MM.1S (cell line): ENCODE measurements at regions not wholly inside any gene's neighbourhood (a gene's known extent, or its start where the extent isn't known, plus 50 kb on each side); places are given as distances from the start of the nearest gene placed in this dataset.

Source experiments
- DNase-seq: peaks from one replicate; pipeline ENCODE4 v3.0.0-alpha.2; 2015
- H2AFZ ChIP-seq: fragments of 300-600 bp; sonication (generic); 2 replicates; pipeline ENCODE4 v1.6.0; 2016; ENCODE audit warnings: antibody characterized with exemption, low read length
- H3F3A ChIP-seq: fragments of 300-600 bp; sonication (generic); 2 replicates; pipeline ENCODE4 v1.6.1; 2016; ENCODE audit warnings: mild to moderate bottlenecking, antibody characterized with exemption, low read length, moderate library complexity, mixed read lengths; ENCODE audit not compliant: insufficient read depth
- H3K27ac ChIP-seq: fragments of 300-600 bp; sonication (generic); 2 replicates; pipeline ENCODE4 v1.5.1; 2016; ENCODE audit warnings: mild to moderate bottlenecking, low read length
- H3K27me3 ChIP-seq: fragments of 300-600 bp; sonication (generic); replicated peaks from 2 replicates; pipeline ENCODE4 v1.6.0; 2016; ENCODE audit warnings: low read length; ENCODE audit not compliant: insufficient read depth
- H3K36me3 ChIP-seq: fragments of 300-600 bp; sonication (generic); replicated peaks from 2 replicates; pipeline ENCODE4 v1.6.1; 2016; ENCODE audit warnings: mild to moderate bottlenecking, low read length, mixed read lengths; ENCODE audit not compliant: insufficient read depth
- H3K4me1 ChIP-seq: fragments of 300-600 bp; sonication (generic); 2 replicates; pipeline ENCODE4 v1.6.1; 2016; ENCODE audit warnings: low read length, mixed read lengths
- H3K4me2 ChIP-seq: fragments of 300-600 bp; sonication (generic); 2 replicates; pipeline ENCODE4 v1.6.0; 2016; ENCODE audit warnings: low read depth, low read length
- H3K4me3 ChIP-seq: fragments of 300-600 bp; sonication (generic); 2 replicates; pipeline ENCODE4 v1.5.1; 2016; ENCODE audit warnings: low read length, mixed read lengths
- H3K79me2 ChIP-seq: fragments of 300-600 bp; sonication (generic); 2 replicates; pipeline ENCODE4 v1.6.1; 2016; ENCODE audit warnings: mixed run types, low read length, mixed read lengths
- H3K9ac ChIP-seq: fragments of 300-600 bp; sonication (generic); 2 replicates; pipeline ENCODE4 v1.6.1; 2016; ENCODE audit warnings: low read length, mixed read lengths
- H3K9me2 ChIP-seq: fragments of 300-600 bp; sonication (generic); replicated peaks from 2 replicates; pipeline ENCODE4 v1.6.1; 2016; ENCODE audit warnings: mild to moderate bottlenecking, low read length, mixed read lengths; ENCODE audit not compliant: insufficient read depth
- H3K9me3 ChIP-seq: fragments of 300-600 bp; sonication (generic); replicated peaks from 2 replicates; pipeline ENCODE4 v1.6.1; 2016; ENCODE audit warnings: mild to moderate bottlenecking, low read length, mixed read lengths; ENCODE audit not compliant: insufficient read depth
- H4K20me1 ChIP-seq: fragments of 300-600 bp; sonication (generic); 2 replicates; pipeline ENCODE4 v1.6.1; 2016; ENCODE audit warnings: mild to moderate bottlenecking, low read length, moderate library complexity, mixed read lengths; ENCODE audit not compliant: insufficient read depth
- CTCF ChIP-seq: fragments of 300-600 bp; sonication (generic); IDR thresholded peaks from 2 replicates; pipeline ENCODE4 v1.5.1; 2016; ENCODE audit warnings: antibody characterized with exemption, low read length, mixed read lengths
- EZH2 ChIP-seq: fragments of 300-600 bp; sonication (generic); optimal IDR thresholded peaks from 2 replicates; pipeline ENCODE3; 2017; ENCODE audit warnings: low read depth, mild to moderate bottlenecking, antibody characterized with exemption, low read length, mixed read lengths
- EZH2phosphoT487 ChIP-seq: fragments of 300-600 bp; sonication (generic); IDR thresholded peaks from 2 replicates; pipeline ENCODE4 v1.6.1; 2018; ENCODE audit warnings: antibody characterized with exemption, low read length

DNA sequence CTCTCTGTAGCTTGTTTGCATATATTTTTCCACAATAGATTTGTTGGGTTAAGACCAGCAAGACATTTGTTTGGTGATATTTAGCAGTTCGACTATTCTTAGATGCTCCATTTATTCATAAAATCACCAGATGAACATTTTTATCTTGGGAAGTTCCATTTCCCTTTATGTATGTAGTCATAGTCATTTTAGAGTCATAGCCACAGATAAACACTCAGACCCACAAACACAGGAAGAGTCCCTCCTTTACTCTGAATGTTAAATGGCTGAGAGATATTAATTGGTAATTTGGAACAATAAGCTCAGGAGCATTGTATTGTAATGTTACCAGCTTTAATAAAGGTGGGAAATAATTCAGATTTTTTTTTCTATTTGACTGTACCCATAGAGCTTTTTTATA lies 1608.7 kb downstream of the STIM2 start:
- Histone ChIP-seq H3K79me2 (no peaks in the 10 kb centered on the region), H2AFZ (no peak overlapping the region), H3K9me3 (no peaks in the 10 kb centered on the region), H3F3A (no peaks in the 10 kb centered on the region), H3K27me3 (no peaks in the 10 kb centered on the region), H4K20me1 (no peaks in the 10 kb centered on the region), H3K9me2 (no peaks in the 10 kb centered on the region), H3K4me3 (no peak overlapping the region), H3K36me3 (no peaks in the 10 kb centered on the region), H3K4me2 (no peak overlapping the region), H3K9ac (no peak overlapping the region), H3K4me1 (no peaks in the 10 kb centered on the region), H3K27ac (no peak overlapping the region)
- no peak for DNase-seq
- no peak for TF ChIP-seq EZH2

- H3K9ac ChIP-seq: no peak overlapping the region
- no peak for TF ChIP-seq EZH2phosphoT487
- TF ChIP-seq EZH2: no peak
- no peak for TF ChIP-seq CTCF
- H3K9me3 ChIP-seq: no peaks in the 10 kb centered on the region
- H3K36me3 ChIP-seq: no peaks in the 10 kb centered on the region
- H3K9me2 ChIP-seq: no peaks in the 10 kb centered on the region
- H4K20me1 ChIP-seq: no peaks in the 10 kb centered on the region
- no peaks in the 10 kb centered on the region for H3F3A ChIP-seq
- no peak overlapping the region for H3K4me3 ChIP-seq
- H3K4me2 ChIP-seq: no peak overlapping the region
- H3K4me1 ChIP-seq: no peaks in the 10 kb centered on the region
- no peaks in the 10 kb centered on the region for H3K79me2 ChIP-seq
- H2AFZ ChIP-seq: no peak overlapping the region
- H3K27me3 ChIP-seq: no peaks in the 10 kb centered on the region
- no peak overlapping the region for H3K27ac ChIP-seq
- DNase-seq: no peak
Observed at GRCh38 chr4:28469886-28470285, 1609.2 kb downstream of the STIM2 start.

DNA sequence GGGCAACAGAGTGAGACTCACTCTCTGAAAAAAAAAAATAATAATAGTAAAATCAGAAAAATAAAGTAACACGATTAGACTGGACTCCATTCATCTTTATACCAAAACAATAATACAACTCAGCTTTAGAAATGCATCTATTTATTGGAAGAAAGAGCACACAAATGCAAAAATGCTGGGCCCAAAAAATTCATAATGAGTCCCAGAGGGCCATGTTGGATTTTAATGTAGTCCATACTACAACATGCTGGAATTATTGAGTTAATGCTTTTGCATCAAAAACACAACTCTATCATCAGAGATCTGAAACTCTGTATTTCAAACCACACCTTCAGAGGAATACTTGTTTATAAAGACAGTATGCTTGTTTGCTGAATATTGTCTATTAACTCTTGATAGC lies 1614.7 kb downstream of the STIM2 start:
- H4K20me1 ChIP-seq: no peaks in the 10 kb centered on the region
- H3K4me2 ChIP-seq: no peak overlapping the region
- H3F3A ChIP-seq: no peaks in the 10 kb centered on the region
- H3K36me3 ChIP-seq: no peaks in the 10 kb centered on the region
- H3K9ac ChIP-seq: no peak overlapping the region
- no peak overlapping the region for H3K27ac ChIP-seq
- H3K4me3 ChIP-seq: no peak overlapping the region
- no peaks in the 10 kb centered on the region for H3K9me3 ChIP-seq
- H3K79me2 ChIP-seq: no peaks in the 10 kb centered on the region
- TF ChIP-seq EZH2 (no peak), CTCF (no peak), EZH2phosphoT487 (no peak)
- no peaks in the 10 kb centered on the region for H3K27me3 ChIP-seq
- H2AFZ ChIP-seq: no peak overlapping the region
- no peak for DNase-seq
- no peaks in the 10 kb centered on the region for H3K9me2 ChIP-seq
- H3K4me1 ChIP-seq: no peaks in the 10 kb centered on the region

GRCh38 chr4:28479666-28480065 lies 1619.0 kb downstream of the STIM2 start:
- Histone ChIP-seq H3K4me1 (no peaks in the 10 kb centered on the region), H4K20me1 (no peaks in the 10 kb centered on the region), H3K27ac (no peak overlapping the region), H3K4me2 (no peak overlapping the region), H3K9me3 (no peaks in the 10 kb centered on the region), H2AFZ (no peak overlapping the region), H3K79me2 (no peaks in the 10 kb centered on the region), H3F3A (no peaks in the 10 kb centered on the region), H3K36me3 (no peaks in the 10 kb centered on the region), H3K27me3 (no peaks in the 10 kb centered on the region), H3K9me2 (no peaks in the 10 kb centered on the region), H3K9ac (no peak overlapping the region), H3K4me3 (no peak overlapping the region)
- TF ChIP-seq EZH2 (no peak), CTCF (no peak), EZH2phosphoT487 (no peak)
- DNase-seq: no peak
